GM12892 (cell line): ENCODE measurements at regions not wholly inside any gene's neighbourhood (a gene's known extent, or its start where the extent isn't known, plus 50 kb on each side); places are given as distances from the start of the nearest gene placed in this dataset.

ENCODE experiments used
- POLR2A ChIP-seq: IDR thresholded peaks from 2 replicates; pipeline ENCODE4 v1.6.1; 2011; ENCODE audit warnings: low read depth, low read length, control low read depth
- POLR2AphosphoS5 ChIP-seq: IDR thresholded peaks from 2 replicates; pipeline ENCODE4 v1.6.1; 2011; ENCODE audit warnings: low read depth, low read length, control low read depth
- TAF1 ChIP-seq: IDR thresholded peaks from 2 replicates; pipeline ENCODE4 v1.6.1; 2011; ENCODE audit warnings: low read depth, mild to moderate bottlenecking, control low read depth, low read length, borderline replicate concordance

GRCh38 chr20:19019734-19020364, 192.6 kb upstream of the SLC24A3 start:
- TF ChIP-seq POLR2A = no peak
- no peak for TF ChIP-seq POLR2AphosphoS5
- TF ChIP-seq TAF1 = no peak
